ENCODE measurements at regions not wholly inside any gene's neighbourhood (a gene's known extent, or its start where the extent isn't known, plus 50 kb on each side); places are given as distances from the start of the nearest gene placed in this dataset.
A peak's percentile ranks its signal among the peaks of the same experiment; 100 is the strongest.

DNA sequence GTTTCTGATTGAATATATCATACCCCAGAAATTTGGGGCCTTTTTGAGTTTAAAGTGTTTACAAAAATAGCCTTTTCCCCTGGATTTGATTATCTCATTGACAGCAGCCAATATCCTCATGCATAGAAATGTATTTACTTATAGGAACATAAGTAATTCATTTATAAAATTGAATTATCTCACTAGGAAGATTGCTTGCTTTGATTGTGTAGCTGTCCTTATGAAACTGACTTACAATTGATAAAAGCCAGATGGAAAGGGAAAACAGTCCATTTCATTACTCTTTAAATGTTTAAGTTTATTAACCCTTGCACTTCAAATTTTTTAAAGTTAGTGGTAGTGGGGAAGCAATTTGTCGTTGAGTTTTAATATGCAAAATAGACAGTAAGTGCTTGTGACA, 310.2 kb upstream of the TBX22 start:
- no peak for ATAC-seq
- no peak for DNase-seq
- no peaks in the 10 kb centered on the region for H3K9me3 ChIP-seq
- no peaks in the 10 kb centered on the region for H3K36me3 ChIP-seq
- no peaks in the 10 kb centered on the region for H3K27me3 ChIP-seq
- no peaks in the 10 kb centered on the region for H3K4me1 ChIP-seq
- TF ChIP-seq POLR2A (IDR thresholded peaks at IDR 0.05): no peak
- H3K27ac ChIP-seq: no peak overlapping the region
- no peak overlapping the region for H3K4me3 ChIP-seq
- intact Hi-C loops (cut with DNase I): no loop called here
- 26% methylated on average over 1 of the region's 1 CpG for WGBS (ENCODE audit: insufficient coverage, low coverage, low lambda C conversion rate, missing lambda C conversion rate)

DNA sequence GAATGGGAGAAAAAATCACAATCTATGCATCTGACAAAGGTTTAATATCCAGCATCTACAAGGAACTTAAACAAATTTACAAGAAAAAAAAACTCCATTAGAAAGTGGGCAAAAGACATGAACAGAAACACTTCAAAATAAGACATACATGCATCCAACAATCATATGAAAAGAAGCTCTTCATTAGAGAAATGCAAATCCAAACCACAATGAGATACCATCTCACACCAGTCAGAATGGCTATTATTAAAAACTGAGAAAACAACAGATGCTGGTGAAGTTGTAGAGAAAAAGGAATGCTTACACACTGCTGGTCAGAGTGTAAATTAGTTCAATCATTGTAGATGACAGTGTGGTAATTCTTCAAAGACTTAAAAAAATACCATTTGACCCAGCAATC, 306.0 kb upstream of the TBX22 start:
- H3K9me3 ChIP-seq: no peaks in the 10 kb centered on the region
- no peaks in the 10 kb centered on the region for H3K27me3 ChIP-seq
- ATAC-seq: no peak
- no peaks in the 10 kb centered on the region for H3K36me3 ChIP-seq
- no peak for DNase-seq
- no peak overlapping the region for H3K27ac ChIP-seq
- TF ChIP-seq POLR2A (IDR thresholded peaks at IDR 0.05): no peak
- TF ChIP-seq, protein P1, sequence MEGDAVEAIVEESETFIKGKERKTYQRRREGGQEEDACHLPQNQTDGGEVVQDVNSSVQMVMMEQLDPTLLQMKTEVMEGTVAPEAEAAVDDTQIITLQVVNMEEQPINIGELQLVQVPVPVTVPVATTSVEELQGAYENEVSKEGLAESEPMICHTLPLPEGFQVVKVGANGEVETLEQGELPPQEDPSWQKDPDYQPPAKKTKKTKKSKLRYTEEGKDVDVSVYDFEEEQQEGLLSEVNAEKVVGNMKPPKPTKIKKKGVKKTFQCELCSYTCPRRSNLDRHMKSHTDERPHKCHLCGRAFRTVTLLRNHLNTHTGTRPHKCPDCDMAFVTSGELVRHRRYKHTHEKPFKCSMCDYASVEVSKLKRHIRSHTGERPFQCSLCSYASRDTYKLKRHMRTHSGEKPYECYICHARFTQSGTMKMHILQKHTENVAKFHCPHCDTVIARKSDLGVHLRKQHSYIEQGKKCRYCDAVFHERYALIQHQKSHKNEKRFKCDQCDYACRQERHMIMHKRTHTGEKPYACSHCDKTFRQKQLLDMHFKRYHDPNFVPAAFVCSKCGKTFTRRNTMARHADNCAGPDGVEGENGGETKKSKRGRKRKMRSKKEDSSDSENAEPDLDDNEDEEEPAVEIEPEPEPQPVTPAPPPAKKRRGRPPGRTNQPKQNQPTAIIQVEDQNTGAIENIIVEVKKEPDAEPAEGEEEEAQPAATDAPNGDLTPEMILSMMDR (IDR thresholded peaks at IDR 0.05): no peak
- intact Hi-C loops (cut with DNase I): no loop called here
- no peaks in the 10 kb centered on the region for H3K4me1 ChIP-seq
- no peak overlapping the region for H3K4me3 ChIP-seq

DNA sequence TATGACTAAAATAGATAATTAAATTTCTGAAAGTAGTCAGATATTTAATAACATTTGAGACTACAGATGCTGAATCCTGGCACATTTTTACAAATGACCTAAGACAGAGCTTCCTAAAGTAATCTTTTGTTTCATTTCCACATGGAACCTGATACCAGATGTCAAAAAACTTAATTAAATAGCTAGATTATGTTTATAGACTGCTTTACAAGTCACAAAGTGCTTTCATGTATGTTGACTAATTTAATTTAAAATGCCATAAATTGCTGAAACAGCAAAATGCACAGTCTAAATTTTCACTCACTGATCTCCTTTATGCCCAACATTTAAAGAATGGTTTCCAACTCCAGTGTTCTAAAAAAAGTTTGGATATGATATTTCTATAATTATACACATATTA, 299.1 kb upstream of the TBX22 start:
- intact Hi-C loops (cut with DNase I): no loop called here
- TF ChIP-seq POLR2A (IDR thresholded peaks at IDR 0.05): no peak
- TF ChIP-seq, protein P1 (IDR thresholded peaks at IDR 0.05): no peak
- Histone ChIP-seq H3K27ac (no peak overlapping the region), H3K9me3 (no peaks in the 10 kb centered on the region), H3K27me3 (peaks cover 0 to 6% of the 10 kb centered on the region in 2 donors), H3K4me3 (no peak overlapping the region), H3K4me1 (peaks cover 0 to 9% (median 0%) of the 10 kb centered on the region in 4 donors), H3K36me3 (no peaks in the 10 kb centered on the region)
- no peak for DNase-seq
- ATAC-seq: no peak

DNA sequence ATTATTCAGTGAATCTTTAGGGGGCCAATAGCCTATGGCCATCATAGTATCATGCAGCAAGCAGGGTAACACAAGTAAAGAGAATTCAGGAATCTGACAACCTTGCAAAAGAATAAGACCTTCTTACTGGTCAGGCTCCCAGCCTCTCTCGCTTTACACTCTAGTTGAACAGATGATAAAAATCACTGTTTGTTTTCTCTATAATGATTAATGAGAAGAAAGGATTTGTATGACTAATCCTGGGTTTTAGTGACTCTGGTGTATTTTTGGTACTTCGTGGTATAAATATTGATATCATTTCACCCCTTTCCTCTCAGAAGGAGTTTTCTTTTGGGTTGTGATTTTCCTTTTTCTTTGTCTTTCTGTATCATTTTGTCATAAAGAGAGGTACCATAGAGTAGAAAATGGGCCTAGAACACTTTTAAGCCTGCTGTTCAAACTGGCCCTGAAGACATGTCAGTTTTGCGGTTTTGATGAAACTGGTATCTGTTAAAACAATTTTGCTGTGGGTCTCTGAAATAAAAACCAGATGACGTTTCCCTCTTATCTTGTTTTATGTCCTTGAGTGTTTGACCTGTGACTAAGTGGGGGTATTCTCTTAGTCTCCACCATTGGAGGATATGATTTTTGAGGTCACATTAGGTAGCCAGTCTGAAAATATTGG, 294.9 kb upstream of the TBX22 start:
- peak; percentile 23 to 84 (median 67) for ATAC-seq
- no peak for TF ChIP-seq POLR2A (IDR thresholded peaks at IDR 0.05)
- TF ChIP-seq, protein P1 (IDR thresholded peaks at IDR 0.05): no peak
- Histone ChIP-seq H3K4me3 (no peak overlapping the region), H3K27me3 (peaks cover 0 to 6% of the 10 kb centered on the region in 2 donors), H3K36me3 (no peaks in the 10 kb centered on the region), H3K4me1 (peaks cover 0 to 10% (median 0%) of the 10 kb centered on the region in 4 donors), H3K9me3 (no peaks in the 10 kb centered on the region), H3K27ac (no peak overlapping the region)
- intact Hi-C loops (cut with DNase I): no loop called here
- 30% methylated on average over 4 of the region's 4 CpGs for WGBS (ENCODE audit: insufficient coverage, low coverage, low lambda C conversion rate, missing lambda C conversion rate)
- no peak for DNase-seq

DNA sequence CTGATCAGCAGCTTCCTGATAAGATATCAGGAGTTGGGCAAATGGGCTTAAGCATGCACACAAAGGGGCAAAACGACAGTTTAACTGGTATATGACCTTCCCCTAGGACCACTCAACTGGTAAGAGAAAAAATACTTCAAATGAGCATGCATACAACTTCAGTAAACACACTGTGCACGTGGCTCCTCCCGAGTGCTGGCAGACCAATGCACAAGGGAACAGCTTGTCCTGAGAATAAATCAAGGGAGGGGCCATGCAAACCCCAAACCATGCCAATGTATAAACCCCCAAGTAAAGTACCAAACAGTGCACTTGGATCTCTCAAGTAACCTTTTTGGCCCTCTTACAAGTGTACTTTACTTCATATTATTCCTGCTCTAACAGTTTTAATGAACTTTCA, 293.3 kb upstream of the TBX22 start:
- Histone ChIP-seq H3K4me1 (peaks cover 0 to 10% (median 0%) of the 10 kb centered on the region in 4 donors), H3K9me3 (no peaks in the 10 kb centered on the region), H3K4me3 (no peak overlapping the region), H3K36me3 (no peaks in the 10 kb centered on the region), H3K27ac (no peak overlapping the region), H3K27me3 (peaks cover 0 to 6% of the 10 kb centered on the region in 2 donors)
- DNase-seq (peak in 1 of 3 donors; percentile 33), ATAC-seq (peak in 3 of 4 donors; percentile 6 to 35 (median 33))
- intact Hi-C loops (cut with DNase I): no loop called here
- no peak for TF ChIP-seq POLR2A (IDR thresholded peaks at IDR 0.05)
- TF ChIP-seq, protein P1 (IDR thresholded peaks at IDR 0.05): no peak
- WGBS (ENCODE audit: insufficient coverage, low coverage, low lambda C conversion rate, missing lambda C conversion rate): 4% methylated on average over 3 of the region's 3 CpGs
